ENCODE measurements at regions not wholly inside any gene's neighbourhood (a gene's known extent, or its start where the extent isn't known, plus 50 kb on each side); places are given as distances from the start of the nearest gene placed in this dataset.

GRCh38 chr2:133753665-133754064 lies 185.4 kb upstream of the NCKAP5 start:
- Histone ChIP-seq H3K36me3 (ENCODE audit: control insufficient read depth, insufficient read depth, low read length) (no peaks in the 10 kb centered on the region), H3K27me3 (ENCODE audit: control insufficient read depth, insufficient read depth, low read length) (no peaks in the 10 kb centered on the region), H3K4me3 (ENCODE audit: low read depth, low read length) (no peak overlapping the region)
- TF ChIP-seq CTCF (IDR thresholded peaks at IDR 0.05; ENCODE audit: insufficient read depth, low read length, poor library complexity, severe bottlenecking) = no peak
- no peak for DNase-seq (ENCODE audit: low read depth)

DNA sequence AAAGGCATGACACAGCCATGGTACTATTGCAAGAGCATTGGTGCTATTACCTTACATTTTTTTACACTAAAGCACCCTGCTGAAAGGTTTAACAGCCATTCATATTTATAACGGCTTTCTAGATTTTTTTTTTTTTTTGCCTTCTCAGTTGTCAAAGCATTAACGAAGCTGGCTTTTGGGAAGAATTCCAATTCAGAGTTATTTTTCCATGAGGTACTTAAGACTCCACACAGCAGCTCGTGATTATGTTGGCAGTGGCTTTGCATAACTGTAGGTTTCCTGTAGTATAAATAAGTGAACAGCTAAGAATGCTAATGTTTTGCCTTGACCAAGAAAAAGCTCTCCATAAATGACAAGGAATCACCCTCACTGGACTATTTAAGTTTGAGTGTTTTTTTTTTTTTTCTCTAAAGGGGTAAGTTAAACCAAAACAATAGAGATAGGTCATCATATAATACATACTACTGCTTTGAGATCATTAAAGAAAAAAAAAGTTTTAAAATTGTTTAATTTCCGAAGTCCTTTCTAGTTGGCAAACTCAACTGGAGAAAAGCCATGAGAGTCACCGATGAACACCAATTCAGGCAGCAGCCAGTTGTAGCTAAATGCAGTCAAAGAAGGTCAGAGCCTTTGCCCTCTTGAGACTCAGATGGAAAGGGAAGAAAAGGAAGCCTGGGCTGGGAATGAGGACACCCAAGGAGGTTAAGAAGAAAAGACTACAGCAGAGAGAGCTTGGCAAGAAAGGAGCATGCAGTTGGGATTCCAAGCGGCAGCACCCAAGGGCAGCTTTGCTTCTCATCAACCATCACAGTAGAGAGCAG lies 187.4 kb upstream of the NCKAP5 start:
- no peaks in the 10 kb centered on the region for H3K27me3 ChIP-seq (ENCODE audit: control insufficient read depth, insufficient read depth, low read length)
- no peak overlapping the region for H3K4me3 ChIP-seq (ENCODE audit: low read depth, low read length)
- DNase-seq (ENCODE audit: low read depth) = peak; percentile 5
- TF ChIP-seq CTCF (IDR thresholded peaks at IDR 0.05; ENCODE audit: insufficient read depth, low read length, poor library complexity, severe bottlenecking) = no peak
- no peaks in the 10 kb centered on the region for H3K36me3 ChIP-seq (ENCODE audit: control insufficient read depth, insufficient read depth, low read length)

GRCh38 chr2:133756833-133757232 lies 188.6 kb upstream of the NCKAP5 start:
- no peaks in the 10 kb centered on the region for H3K36me3 ChIP-seq (ENCODE audit: control insufficient read depth, insufficient read depth, low read length)

DNA sequence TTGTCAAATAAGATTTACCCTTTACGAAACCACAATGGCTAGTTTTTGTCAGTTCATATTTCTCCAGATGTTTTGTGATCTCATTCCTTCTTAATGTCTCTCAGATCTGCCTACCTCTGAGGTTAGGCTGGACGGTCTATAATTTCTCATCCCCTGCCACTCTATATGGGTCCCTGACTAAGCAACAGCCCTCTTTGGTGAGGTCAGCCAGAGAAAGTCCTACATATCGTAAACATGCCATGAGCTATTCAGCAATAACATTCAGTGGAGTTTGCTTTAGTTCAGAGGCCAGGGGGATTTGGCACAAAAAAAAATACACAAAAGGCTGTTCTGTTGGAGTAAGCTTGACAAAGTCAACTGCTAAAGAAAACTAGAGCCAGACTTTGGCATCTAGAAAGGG lies 192.1 kb upstream of the NCKAP5 start:
- TF ChIP-seq CTCF (IDR thresholded peaks at IDR 0.05; ENCODE audit: insufficient read depth, low read length, poor library complexity, severe bottlenecking) = no peak
- no peak overlapping the region for H3K4me3 ChIP-seq (ENCODE audit: low read depth, low read length)
- H3K36me3 ChIP-seq (ENCODE audit: control insufficient read depth, insufficient read depth, low read length) = no peaks in the 10 kb centered on the region
- peak; percentile 5 for DNase-seq (ENCODE audit: low read depth)
- H3K27me3 ChIP-seq (ENCODE audit: control insufficient read depth, insufficient read depth, low read length) = no peaks in the 10 kb centered on the region

More at GRCh38 chr2:133756833-133757232, 188.6 kb upstream of the NCKAP5 start:
- DNase-seq (ENCODE audit: low read depth) = no peak
- H3K27me3 ChIP-seq (ENCODE audit: control insufficient read depth, insufficient read depth, low read length) = no peaks in the 10 kb centered on the region
- H3K4me3 ChIP-seq (ENCODE audit: low read depth, low read length) = no peak overlapping the region
- TF ChIP-seq CTCF (IDR thresholded peaks at IDR 0.05; ENCODE audit: insufficient read depth, low read length, poor library complexity, severe bottlenecking) = no peak

GRCh38 chr2:133765658-133766057 lies 197.4 kb upstream of the NCKAP5 start:
- H3K4me3 ChIP-seq (ENCODE audit: low read depth, low read length) = no peak overlapping the region
- H3K27me3 ChIP-seq (ENCODE audit: control insufficient read depth, insufficient read depth, low read length) = no peaks in the 10 kb centered on the region
- no peak for DNase-seq (ENCODE audit: low read depth)
- no peaks in the 10 kb centered on the region for H3K36me3 ChIP-seq (ENCODE audit: control insufficient read depth, insufficient read depth, low read length)
- TF ChIP-seq CTCF (IDR thresholded peaks at IDR 0.05; ENCODE audit: insufficient read depth, low read length, poor library complexity, severe bottlenecking) = no peak

Data from kidney epithelial cell (primary cell).